GM12892 (cell line): ENCODE measurements at regions not wholly inside any gene's neighbourhood (a gene's known extent, or its start where the extent isn't known, plus 50 kb on each side); places are given as distances from the start of the nearest gene placed in this dataset.

Experiments used
- DNase-seq: peaks from one replicate; pipeline ENCODE4 v3.0.0; 2011; ENCODE audit not compliant: insufficient read length
- FAIRE-seq: peaks from 2 replicates; lab custom pipeline; 2011; peaks lifted over from hg19 to GRCh38; lab: Jason Lieb, UNC
- POLR2A ChIP-seq: IDR thresholded peaks from 2 replicates; pipeline ENCODE4 v1.6.1; 2011; ENCODE audit warnings: low read depth, low read length, control low read depth
- POLR2AphosphoS5 ChIP-seq: IDR thresholded peaks from 2 replicates; pipeline ENCODE4 v1.6.1; 2011; ENCODE audit warnings: low read depth, low read length, control low read depth
- TAF1 ChIP-seq: IDR thresholded peaks from 2 replicates; pipeline ENCODE4 v1.6.1; 2011; ENCODE audit warnings: low read depth, mild to moderate bottlenecking, control low read depth, low read length, borderline replicate concordance

DNA sequence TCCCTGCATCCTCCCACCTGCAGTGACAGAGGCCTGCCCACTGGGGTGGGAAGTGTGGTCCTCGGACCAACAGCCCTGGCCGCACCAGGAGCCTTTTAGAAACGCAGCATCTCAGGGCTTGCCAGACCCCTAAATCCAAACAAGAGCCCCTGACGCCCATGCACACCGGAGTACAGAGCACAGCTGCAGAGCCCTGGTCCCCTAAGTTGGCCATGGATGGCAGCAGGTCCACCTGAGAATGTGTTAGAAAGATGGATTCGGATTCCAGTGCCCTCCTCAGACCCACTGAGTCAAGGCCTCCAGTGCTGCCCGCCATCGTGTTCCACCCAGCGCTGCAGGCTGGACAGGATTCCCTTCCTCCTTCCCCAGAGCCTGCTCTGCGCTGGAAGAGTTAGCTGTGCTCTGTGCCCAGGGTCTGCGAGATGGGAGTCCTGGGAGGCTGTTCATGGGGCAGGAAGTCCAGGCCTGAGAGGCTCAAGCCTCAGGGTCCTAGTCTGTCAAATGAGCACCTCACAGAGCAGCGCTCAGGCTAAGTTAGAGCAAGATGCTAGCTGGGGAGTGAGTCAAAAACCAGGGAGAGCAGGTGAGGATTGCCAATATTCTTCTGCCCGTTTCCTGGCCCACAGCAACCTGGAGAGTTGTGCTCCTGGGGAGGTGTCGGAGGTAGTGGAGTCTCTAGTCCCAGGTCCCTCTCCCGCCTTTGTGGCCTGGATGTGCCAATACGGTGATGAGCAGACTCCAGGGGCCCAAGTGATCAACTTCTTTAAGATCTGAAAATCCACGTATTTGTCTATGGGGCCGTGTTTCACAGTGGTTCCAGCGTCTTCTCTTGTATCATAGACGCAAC, 95.9 kb upstream of the GPR26 start:
- FAIRE-seq (no peak), DNase-seq (no peak)
- no peak for TF ChIP-seq POLR2AphosphoS5
- TF ChIP-seq POLR2A: no peak
- no peak for TF ChIP-seq TAF1

DNA sequence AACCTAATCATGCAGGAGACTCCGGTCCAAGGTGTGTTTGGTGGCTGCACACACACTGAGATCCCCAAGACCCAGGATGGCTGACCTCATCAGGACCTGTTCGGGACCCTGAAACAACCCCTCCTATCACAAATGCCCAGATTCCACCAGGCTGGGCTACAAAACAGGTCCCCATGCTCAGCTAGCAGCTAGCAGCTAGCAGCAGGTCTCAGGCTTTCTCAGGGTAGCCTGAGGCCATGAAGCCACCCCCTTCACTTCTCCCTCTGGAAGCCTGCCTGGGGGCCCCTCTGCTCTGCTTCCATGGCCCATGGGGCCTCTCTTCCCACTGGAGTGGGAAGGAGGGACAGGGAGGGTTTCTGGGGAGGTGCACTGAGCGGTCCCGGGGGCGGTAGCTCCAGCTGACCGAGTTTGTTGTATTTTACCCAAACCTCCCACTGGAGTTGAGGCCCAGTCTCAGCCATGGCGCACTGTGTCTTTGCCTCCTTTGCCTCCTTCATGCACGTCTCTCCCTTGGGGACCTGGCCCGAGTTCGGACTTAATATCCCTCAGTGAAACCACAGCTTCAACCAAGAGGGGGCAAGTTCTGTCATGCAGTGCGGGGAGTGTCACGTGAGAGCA, 95.1 kb upstream of the GPR26 start:
- no peak for FAIRE-seq
- DNase-seq: no peak
- TF ChIP-seq POLR2A (no peak), TAF1 (no peak), POLR2AphosphoS5 (no peak)

DNA sequence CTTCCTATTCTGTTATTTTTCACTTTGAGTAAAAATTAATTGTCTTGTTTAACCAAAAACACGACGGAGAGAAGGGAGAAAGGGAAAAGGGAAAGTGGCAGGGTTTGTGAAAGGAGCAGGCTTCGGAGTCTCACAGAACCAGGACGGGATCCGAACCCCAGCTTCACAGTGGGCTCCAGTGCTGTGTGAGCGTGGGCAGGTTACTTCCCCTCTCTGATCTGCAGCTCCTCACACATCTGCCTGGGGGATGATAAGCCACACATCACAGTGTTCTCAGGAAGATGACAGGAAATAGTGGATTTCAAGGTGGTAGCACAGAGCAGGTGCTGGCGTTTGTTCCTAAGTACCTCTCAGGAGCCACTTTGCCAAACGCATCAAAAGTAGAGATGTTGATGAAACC, 94.2 kb upstream of the GPR26 start:
- no peak for TF ChIP-seq POLR2AphosphoS5
- no peak for TF ChIP-seq TAF1
- no peak for TF ChIP-seq POLR2A
- DNase-seq (no peak), FAIRE-seq (no peak)

DNA sequence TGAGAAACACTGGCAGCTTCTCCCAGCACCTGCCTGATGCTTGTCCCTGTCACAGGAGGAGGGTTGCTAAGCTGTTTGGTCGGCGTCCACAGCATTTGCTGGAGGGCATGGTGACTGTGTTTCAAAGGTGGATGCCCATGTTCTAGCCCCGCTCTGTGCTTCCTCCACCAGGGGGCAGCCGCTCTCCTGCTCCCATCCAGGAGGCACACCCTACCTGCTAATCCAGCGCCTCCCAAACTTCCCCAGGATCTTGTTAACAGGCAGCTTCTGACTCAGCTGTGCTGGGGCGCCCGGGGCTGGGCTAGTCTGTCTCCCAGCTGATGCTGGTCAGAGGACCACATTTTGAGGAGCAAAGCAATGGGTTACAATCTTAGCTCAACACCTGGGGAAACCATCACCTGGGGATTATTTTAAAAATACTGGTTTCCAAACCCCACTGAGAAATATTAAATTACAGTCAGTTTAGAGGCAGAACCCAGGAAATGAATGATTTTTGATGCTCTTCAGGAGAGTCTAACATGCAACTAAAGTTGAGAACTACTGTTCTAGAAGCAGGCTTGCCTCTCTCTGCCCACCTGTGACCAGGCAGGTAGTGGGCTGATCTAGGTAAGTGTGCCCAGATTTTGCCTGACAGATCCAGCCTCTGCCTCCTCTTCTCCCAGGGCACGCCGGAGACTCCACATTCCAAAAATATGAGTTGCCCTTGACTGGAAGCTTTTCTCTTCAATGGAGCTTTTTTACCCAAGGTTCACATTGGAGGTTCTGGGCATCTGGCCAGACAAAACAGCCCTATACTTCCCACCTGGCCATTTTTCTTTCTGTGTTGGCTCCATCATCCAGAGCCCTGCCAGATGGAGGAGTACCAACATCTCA, 92.7 kb upstream of the GPR26 start:
- no peak for DNase-seq
- TF ChIP-seq POLR2A (no peak), POLR2AphosphoS5 (no peak), TAF1 (no peak)
- peak; percentile 63 for FAIRE-seq

DNA sequence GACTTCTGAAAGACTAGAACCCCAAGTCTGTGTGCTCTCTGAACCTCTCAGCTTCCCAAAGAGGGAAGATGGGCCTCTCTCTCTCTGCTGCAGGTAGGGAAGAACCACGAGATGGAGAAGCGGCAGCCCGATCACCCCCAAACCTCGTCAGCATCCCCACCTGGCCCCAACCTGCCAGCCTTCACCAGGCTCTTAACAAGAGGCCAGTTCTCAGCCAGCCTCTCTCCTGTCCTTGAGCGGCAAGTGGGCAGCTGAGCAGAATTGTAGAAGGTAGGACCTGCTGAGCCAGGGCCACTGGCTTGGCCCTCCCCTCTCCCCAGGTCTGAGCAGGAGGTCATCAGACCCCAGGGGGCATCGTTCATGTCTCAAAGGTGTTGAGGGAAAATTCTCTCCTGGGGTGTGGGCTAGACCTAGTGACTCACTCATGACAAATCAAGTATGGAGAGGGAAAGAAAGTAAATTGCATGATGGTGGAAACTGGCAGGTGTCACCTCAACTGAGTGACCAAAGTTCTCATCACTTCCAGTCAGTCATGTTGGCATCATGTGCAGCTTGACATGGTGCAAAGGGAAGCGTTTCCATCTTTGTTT, 92.0 kb upstream of the GPR26 start:
- FAIRE-seq (no peak), DNase-seq (no peak)
- TF ChIP-seq POLR2A (no peak), POLR2AphosphoS5 (no peak)

DNA sequence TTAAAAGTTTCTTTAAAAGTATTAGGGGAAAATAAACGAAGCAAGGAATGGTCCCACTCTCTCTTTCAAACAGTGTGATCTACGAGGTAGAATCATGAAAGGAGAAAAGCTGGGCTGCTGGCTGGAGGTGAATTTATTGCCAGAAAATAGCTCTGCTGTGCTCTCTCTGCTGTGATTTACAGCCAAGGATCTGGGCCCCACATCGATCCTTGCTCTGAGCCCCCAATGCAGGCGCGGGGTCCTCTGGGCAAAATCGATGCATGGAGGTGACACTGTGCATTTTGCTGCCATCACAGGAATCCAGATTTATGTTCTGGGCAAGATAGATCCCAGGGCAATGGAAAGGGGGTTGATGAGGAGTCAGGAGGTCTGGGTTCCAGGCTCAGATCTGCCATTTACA, 91.0 kb upstream of the GPR26 start:
- no peak for FAIRE-seq
- no peak for TF ChIP-seq TAF1
- TF ChIP-seq POLR2A: no peak
- no peak for TF ChIP-seq POLR2AphosphoS5
- DNase-seq: no peak

DNA sequence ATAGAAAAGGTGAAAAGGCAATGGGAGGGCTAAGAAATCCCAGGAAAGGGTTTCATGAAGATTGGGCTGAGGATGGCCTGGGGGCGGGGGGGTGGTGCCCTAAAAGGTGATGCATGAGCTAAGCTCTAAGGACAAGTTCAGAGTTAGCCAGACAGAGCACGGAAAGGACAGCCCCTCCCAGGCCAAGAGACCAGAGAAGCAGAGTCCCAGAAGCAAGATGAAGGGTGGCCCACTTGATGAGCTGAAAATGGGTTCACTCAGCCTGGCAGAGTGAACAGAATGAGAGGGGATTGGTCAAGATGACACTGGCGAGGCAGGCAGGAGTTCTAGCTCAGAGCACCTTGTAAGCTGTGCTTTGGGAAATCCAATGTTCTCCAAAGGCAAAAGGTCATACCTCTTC, 89.4 kb upstream of the GPR26 start:
- DNase-seq (no peak), FAIRE-seq (no peak)
- TF ChIP-seq POLR2A (no peak), TAF1 (no peak), POLR2AphosphoS5 (no peak)

DNA sequence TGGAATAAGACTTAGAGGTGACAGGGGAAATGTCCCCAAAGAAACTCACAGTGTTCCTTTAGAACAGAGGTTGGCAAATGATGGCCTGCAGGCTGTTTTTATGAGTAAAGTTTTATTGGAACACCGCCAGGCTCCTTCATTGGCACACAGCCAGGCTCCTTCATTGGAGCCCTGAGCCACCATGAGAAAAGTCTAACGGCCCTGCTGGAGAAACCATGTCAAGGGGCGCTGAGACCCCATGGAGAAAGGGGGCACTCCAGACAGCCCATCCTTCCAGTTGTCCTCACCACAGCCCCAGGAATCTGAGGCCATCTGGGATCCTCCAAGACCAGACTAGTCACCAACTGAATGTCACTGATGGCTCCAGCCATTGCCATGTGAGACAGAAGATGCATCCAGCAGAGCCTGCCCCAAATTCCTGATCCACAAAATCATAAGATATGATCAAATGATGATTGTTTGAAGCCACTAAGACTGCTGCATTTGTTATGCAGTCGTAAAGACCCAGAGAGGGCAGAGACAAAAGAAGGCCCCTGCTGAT, 88.2 kb upstream of the GPR26 start:
- no peak for DNase-seq
- TF ChIP-seq POLR2A (no peak), POLR2AphosphoS5 (no peak), TAF1 (no peak)
- FAIRE-seq: no peak

DNA sequence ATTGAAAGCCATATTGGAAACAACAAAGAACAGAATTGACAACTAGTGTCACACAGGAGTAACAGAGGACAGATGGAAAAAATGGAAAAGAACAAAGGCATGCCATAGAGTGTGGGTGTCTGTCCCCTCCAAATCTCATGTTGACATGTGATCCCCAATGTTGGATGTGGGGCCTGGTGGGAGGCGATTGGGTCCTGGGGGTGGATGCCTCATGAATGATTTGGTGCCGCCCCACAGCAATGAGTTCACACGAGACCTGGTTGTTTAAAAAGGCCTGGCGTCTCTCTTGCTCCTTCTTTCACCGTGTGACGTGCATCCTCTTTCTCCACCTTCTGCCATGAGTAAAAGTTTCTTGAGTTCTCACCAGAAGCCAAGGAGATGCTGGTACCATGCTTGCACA, 87.4 kb upstream of the GPR26 start:
- TF ChIP-seq TAF1 (no peak), POLR2AphosphoS5 (no peak)
- DNase-seq (no peak), FAIRE-seq (peak; percentile 27)

DNA sequence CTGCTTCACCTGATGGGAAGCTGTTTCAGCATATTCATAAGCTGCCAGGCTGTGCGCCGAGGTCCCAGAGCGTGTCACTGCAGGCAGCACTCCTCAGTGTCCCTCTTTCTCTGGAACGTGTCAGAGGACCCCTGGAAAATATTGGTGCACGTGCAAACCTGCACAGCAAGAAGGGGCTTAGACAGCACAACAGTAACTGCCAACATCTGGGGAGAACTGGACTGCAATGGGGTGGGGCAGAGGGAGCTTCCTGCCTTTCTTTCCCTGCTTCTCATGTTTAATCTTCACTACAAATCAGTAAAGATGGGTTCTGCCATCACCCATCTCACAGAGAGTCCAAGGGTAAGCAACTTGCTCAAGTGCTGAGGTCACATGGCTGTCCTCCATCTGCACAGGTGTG, 86.5 kb upstream of the GPR26 start:
- no peak for FAIRE-seq
- TF ChIP-seq POLR2A: no peak
- no peak for TF ChIP-seq POLR2AphosphoS5
- TF ChIP-seq TAF1: no peak
- no peak for DNase-seq

DNA sequence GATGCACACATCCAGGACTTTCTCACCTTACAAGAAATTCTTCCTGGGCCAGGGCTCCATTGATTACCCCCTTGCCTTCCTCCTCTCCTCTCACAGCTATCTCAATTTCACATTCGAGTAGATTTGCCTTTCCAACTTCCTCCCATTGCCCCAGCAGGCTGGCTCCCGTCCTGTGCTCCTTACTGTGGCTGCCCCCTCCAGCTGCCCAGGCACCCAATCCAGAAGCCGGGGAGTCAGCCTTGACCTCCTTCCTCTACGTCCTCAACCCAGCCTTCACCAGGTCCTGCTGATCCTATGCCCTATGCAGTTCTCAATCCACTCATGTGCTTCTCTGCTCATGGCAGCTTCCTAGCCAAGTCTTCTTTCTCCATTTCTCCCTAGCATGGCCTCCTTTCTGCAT, 85.7 kb upstream of the GPR26 start:
- FAIRE-seq (no peak), DNase-seq (no peak)
- TF ChIP-seq POLR2AphosphoS5: no peak
- TF ChIP-seq TAF1: no peak
- TF ChIP-seq POLR2A: no peak
